Stimulated activated CD4-positive, alpha-beta T cell treated with anti-CD3 and anti-CD28 coated beads, Interleukin-2, amount 100 ng/mL, for 4 hours (primary cell): ENCODE measurements at regions not wholly inside any gene's neighbourhood (a gene's known extent, or its start where the extent isn't known, plus 50 kb on each side); places are given as distances from the start of the nearest gene placed in this dataset.

ENCODE experiments used
- DNase-seq: peaks from one replicate; pipeline ENCODE4 v3.0.0-alpha.2; 2020; ENCODE audit warnings: low read depth

DNA sequence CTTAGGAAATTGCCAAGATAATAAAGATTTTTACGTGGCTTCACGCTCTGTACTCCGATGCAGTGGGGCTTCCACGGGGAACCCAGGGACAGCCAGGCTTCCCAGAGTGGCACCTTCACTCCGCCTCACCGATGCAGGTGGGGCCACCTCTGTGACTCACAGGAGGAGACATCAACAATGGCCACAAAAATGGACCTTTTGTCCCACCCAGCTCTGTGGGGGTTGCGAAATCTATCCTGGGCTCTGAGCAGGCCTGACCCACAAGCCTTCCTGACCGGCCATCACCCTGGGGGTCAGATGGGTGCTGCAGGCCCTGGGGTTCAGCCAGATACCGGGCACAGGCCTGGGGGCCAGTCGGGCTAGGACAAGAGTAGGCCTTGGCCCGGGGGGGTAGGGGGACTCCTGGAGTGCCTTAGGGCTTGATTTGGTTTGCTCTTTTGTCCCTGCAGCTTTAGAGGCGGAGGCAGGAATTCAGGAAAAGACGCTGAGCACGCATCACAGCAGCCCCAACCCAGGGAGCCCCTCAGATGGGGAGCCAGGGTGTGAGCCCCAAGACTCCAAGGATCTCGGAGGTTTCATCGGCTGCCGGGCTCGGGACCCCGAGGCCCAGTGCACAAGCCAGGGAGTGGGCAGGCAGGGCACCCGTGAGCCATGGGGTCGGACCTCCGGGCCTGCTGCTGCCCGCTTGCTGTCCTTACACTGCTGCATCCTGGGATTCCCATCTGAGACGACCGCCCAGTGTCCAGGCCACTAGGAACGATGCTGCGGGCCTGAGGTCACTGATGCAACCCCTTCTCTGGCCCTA is 136.5 kb upstream of the NKX1-1 start:
- no peak for DNase-seq

DNA sequence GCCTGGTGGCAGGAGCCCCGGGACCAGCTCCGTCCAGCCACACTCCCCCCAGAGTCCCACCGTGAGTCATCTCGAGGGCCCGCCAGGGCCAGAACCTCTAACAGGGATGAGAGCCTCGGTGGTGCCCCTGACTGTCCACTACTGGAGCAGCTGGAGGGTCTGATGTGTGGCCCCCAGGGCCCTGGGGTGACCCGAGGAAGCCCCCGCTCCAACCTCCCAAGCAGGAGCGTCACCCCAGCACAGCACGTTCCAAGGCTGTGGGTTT is 135.9 kb upstream of the NKX1-1 start:
- no peak for DNase-seq

DNA sequence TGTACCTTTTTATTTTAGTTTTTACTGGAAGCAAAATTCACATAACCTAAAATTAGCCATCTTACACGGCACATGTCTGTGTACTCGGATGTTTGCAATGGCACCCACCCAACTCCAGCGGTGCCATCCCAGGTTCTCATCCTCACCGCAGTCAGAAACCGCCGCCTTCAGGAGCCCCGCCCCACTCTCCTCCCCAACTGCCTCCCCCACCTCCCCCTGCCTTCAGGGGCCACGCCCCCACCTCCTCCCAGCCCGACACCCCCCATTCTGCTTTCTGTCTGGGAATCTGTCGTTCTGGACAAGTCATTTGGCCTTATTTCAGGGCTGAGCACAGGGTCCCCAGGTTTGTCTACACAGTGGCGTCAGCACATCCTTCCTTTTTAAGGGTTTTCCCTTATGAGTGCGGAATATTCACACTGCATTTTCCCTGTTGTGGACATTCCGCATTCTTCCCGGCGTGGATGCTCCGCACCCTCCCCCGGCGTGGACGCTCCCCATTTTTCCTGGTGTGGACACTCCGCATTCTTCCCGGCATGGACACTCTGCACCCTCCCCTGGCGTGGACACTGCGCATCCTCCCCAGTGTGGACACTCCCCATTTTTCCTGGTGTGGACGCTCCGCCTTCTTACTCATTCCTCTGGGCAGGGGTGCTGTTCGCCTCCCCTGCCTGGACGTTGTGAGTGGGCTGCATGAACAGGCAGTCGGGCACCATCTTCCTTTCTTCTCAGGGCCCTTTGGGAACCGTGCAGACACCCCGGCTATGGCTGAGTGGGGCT is 135.4 kb upstream of the NKX1-1 start:
- DNase-seq = no peak

DNA sequence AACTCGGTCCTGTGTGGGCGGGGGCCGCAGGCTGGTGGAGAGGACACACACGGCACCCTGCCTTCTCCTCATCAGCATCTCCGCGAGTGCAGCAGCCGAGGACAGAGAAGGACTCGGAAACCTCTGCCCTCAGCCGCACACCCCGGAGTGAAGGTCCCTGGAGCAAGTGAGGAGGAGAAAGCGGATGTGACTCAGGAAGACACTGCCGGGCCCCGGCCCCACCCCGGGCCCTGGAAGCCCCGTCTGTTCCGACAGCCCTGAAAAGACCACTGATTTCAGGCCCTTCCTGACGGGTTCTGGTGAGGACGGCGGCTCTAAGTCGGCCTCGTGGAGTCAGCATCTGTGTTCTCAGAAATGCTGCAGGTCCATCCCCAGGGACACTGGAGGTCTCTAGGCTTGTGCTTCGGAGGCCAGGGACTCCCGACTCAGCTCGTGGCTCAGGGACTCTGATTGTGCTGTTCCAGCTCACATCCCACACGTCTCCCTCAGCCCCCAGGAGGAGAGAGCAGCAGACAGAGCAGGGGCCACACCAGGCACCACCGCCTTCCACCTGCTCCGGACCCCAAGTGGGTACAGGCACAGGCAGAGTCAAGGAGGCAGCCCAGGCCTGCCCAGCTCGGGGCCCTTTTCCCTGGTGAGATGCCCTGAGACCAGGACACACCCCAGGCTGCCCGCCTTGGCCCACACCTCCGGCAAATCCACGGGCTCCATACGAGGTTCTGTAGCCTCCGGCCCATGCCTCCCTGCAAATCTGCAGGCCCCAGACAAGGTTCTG is 134.5 kb upstream of the NKX1-1 start:
- DNase-seq = no peak

DNA sequence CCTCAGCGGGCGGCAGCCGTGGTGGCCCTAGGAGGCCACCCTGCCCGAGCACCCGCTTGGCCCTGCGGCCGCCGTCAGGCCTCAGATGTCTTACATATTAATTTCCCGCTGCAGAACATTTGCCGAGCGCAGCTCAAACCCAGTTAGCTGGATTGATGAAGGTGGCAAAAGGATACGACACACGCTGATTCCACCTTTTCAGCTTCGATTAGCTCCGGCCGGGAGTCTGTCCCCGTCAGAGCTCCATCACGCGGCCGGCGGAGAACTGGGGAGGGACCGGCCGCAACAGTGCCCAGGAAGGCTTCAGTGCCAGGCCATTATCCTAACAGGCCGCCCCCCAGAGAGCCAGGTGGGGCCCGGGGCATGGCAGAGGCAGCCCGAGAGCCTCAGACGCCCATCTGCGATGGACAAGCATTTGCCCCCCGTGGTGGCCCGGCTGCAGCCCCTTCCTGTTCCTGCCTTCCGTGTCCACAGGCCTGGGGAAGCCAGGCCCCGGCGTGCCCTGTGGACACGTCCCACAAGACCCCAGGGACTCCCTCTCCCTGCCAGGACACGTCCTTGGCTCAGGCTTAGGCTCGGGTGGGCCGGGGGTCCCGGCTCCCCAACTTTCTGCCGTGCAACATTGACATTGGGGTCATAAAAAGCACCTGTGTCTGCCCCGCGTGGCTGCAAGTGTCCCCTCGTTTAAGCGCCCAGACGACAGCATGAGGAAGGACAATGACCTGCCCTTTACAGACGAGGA is 133.8 kb upstream of the NKX1-1 start:
- no peak for DNase-seq

DNA sequence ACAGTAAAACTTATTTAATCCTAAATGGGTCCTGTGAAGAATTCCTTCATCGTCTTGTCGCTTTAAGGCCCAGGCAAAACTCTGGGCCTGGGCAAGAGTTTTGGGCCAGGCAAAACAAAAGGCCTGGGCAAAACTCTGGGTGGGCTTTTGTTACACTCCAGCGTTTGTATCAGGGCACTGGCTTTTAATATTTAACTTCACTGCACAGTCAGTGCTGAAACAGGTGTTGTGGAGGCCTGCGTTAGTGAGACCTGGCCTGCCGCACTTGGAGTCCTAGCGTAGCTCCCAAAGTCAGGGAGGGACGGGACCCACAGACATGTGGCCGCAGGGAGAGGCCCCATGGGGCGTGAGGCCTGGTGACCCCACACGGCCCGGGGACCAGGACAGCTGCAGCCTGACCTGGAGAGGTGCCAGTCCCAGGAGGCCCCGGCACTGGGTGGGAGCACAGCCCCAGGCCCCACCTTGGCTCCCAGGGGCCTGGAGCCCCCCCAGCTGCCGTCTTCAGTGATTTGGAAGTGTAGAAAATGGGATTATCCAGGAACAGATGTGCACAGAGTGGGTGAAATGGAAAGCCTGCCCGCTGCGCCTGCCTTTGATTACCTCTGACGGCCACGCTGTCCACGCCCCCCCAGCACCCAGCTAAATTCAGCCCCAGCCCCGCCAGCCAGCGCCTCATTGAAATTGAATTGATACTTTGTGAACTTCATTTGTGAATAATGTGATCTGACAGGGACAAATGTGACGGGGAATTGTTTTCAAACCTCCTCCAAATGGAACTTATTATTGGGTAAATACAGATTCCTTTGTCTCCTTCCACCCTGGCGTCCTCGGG is 132.9 kb upstream of the NKX1-1 start:
- no peak for DNase-seq

DNA sequence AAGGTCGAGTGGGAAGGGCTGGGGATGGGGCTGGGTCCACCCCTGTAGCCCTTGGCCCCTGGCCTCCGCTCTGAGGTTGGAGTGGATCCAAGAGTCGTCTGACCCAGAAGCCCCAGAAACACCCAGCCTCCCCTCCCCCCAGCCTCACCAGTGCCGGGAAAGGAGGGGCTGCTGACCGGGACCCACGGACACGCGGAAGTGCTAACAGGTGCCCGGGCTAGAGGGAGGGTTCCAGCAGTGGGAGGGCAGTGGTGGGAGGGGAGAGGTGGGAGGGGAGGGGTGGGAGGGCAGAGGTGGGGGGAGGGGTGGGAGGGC is 131.8 kb upstream of the NKX1-1 start:
- DNase-seq = no peak

DNA sequence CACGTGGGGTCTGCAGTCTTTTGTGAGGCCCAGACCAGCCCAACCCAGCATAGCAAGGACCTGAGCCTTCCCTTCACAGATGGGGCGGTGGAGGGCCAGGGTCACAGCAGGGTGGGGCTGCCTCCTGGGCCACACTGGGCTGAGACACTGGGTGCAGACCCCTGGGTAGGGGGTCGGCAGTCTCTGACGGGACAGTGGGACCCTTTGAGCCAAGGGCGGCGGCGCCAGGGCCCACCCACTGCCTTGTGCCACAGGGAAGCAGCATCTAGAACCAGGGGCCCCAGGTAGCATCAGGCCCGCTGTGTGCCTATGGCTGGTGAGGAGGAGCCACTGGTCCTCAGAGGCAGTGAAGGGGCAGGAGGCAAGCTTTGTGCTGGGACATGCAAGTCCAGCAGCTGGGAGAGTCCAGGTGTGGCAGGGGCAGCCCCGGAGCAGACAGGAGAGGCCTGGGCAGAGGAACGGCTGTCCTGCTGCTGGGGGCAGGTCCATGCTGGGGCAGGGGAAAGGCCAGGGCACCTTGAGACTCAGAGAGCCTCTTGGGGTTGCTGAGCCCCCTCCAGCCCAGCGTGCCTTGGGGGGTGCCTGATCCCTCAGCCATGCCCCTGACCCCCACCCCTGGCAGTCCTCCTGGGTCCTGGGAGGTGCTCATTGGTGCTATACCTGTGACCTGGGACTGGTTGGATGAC is 131.3 kb upstream of the NKX1-1 start:
- no peak for DNase-seq

DNA sequence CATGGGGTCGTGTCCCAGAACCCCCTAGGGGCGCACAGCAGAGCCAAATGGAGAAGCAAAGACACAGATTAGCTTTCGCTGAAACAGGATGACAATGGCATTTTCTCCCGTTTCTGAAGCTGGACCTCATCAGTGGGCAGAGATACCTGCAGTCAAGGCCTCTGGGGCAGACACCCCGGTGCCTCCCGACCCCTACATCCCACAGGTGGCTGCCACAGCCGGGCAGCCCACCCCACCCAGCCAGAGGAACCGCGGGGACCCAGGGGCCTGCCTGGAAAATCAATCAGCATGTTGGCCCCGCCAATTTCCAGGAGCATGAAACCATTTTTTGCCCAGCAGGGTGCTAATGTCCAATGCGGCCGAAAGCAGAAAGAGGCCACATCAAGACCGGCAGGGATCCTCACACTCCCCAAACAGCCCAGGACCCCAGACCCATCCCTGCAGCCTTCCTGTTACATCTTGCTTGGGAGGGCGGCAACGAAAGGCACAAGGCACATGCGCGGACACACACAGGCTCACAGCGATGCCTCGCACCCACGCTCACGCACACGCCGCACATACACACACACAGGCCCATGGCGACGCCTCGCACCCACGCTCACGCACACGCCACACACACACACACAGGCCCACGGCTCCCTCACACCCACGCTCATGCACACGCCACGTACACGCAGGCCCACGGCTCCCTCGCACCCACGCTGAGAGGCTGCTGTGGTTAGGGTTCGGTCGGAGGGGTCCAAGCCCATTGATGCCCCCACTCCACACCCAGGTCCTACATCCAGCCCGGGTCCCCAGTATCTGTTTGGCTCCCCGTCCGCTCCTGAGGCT is 130.6 kb upstream of the NKX1-1 start:
- no peak for DNase-seq

DNA sequence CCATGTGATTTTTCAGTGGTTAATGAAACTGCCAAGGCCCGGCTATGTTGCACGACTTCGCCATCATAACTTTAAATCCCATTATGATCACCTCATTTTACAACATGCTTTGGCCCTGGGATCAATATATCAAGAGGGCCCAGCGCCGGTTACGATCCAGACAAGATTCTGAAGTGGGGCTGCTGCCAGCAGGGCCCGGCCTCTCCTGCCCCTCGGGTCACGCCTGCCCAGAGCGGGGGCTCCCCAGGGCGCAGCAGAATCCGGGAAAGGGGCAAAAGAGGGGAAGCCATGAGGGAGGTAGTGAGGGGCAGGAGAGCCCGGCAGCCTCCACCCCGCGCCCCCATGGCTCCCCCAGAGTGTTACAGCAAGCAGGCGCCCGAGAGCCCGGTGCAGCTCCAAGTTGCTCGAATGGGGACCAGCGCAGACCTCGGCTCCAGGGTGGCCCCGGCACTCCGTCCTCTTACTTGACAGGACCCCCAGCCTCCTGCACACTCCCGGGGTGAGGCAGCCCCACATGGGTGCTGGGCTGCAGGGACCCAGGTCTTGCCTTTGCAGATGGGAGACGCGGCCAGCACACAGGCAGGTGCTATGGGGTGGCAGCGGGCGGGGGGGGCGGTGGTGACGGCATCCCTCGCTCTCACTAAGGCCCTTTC is 129.8 kb upstream of the NKX1-1 start:
- no peak for DNase-seq

DNA sequence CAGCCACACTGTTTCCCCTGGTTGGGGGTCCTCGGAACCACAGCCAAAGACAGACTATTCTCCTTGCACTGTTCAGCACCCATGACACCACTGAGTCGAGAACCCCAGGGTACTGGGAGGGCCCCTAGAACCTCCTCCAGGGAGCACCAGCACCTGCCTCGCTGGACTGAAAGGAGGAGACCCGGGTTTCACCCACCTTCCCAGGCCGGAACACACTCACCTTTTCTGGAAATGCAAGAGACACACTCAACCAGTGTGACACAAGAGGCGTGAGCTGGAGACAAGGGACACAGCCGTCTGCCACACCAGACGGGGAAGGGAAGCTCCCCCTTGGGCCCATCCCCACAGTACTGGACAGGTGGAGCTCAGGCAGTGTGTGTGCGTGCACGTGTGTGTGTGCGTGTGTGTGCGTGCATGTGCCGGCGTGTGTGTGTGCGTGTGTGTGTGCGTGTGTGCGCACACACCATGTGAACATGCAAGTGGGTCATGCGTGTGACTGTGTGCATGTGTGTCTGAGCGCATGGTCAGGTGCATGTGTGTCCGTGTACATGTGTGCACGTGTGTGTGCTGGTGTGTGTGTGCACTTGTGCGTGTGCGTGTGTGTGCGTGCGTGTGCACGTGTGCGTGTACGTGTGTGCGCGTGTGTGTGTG is 128.8 kb upstream of the NKX1-1 start:
- no peak for DNase-seq

DNA sequence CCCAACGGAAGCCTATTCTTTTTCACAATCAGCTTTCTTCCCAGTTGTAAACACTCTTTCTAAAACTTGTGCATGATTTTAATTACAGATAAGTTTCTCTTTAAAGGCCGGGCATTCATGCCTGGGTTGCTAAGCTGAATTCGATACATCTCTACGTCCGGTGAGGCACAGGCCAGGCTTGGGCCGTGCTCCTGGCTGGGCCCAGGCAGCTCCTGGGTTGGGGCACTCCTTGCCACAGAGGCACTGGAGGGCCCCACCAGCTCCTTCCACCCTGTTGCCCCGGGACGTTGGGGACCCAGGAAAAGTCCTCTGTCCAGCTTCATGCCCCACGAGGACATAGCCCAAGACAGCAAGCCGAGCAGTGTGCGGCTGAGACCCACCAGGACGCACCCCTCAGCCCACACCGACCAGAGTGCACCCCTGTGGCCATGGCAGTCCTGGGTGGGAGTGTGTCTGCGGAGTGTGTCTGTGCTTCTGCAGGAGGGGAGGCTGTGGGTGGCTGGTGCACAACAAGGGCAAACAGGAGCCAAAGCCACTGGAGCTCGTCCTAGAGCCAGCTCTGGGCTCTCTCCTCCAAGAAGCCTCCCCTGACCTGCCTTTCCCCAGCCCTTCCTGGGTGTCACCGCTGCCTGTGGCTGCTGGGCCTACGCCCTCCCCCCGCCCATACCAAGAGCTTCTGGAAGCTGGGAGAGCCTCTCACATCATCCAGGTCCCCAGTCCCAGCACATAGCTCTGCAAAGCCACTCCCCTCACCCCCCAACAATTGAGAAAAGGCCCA is 128.0 kb upstream of the NKX1-1 start:
- no peak for DNase-seq

DNA sequence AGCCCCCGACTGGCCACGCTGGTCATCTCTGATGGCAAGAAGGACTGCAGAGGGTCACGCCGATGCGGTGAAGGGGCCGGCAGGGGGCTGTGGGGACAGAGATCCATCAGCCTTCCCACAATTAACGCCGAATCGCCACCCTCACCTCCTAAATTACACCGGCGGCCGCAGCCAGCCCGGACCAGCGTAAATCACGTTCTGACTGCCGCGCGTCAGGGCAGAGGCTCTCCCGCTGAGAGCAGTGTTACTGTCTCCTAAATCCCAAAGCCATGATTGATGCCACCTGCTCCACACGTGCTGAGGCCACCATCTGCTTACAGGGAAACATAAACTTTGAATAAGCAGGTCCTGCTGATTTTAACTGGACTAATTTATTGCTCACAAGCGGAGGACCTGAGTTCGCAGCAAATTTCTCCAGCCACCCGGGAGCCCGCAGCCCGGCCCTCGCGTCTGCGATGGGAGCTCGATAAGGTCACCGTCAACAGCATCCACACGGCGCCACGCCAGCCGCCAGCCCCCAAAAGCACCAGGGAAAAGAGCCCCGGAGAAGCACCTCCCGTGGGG is 127.3 kb upstream of the NKX1-1 start:
- DNase-seq = no peak

DNA sequence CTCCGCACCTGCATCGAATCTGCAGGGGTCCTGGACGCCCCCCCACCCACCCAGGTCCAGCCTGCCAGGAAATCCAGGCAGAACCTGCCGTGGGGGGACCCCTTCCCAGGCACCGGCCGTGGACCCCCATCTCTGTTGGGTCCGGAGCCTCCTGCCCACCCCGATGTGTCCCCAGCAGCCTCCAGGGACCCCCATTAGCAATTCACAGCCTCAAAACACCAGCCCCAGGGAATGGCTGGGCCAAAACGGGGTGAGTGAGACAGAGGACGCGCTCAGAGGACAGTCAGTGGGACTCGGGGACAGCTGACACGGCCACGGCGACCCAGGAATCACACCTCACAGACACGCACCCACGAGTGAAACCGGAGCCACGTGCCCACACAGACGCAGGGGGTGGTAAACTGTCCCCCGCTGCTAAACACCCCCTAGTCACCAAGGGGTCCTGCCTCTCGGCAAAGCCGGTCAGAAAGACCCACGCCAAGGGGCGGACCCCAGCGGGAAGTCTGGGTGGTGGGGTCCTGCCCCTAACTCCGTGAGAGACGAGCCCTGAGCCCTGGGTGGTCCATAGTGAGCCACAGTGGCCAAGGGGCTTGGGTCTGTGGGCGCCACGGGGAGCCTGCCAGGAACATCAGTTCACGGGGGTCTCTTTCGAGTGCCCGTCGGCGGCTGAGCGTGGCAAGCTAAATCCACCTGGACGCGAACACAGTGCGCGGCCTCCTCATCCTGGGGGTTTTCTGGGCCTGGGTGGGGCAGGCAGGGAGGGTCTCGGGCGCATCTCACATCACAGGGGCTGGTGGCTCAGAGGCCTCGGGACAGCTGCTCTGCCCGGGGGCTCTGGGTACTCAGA is 126.5 kb upstream of the NKX1-1 start:
- DNase-seq = no peak

DNA sequence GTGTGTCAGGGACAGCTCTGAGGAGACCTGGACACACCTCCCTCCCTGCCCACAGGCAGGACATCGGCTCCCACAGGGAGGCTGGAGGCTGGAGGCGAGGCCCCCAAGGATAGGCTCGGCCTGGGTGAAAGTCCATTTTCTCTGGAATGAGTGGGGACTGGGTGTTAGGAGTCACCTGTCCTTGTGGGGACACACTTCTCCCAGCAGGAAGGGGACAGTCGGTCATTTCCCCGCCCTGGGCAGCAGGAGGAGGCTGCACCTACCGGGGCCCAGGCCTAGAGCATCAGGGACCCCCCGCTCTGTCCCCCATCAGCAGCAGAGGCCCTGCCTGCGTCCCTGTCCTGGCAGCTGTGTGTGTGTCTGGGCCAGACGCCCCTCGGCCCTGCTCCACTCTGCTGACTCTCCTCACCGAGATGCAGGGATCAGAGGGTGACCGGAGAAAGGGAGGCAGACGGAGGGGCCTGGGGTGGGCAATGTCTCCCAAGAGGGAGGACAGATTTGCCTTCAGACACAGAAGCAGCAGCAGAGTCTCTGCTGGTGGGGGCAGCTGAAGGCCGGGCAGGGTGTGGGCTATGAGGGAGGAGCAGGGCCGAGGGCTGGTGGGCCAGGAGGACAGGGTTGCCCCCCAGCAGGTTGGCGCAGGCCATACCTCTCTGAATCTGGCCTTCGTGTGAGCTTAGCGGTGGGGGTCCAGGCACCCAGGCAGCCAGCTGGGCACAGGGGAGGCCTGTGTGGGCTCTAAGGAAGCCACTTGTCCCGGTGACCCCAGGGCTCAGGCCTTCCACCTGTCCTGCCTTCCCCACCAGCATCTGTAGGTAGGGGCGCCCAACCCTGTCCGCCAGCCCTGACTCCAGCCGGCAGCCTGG is 125.7 kb upstream of the NKX1-1 start:
- no peak for DNase-seq

DNA sequence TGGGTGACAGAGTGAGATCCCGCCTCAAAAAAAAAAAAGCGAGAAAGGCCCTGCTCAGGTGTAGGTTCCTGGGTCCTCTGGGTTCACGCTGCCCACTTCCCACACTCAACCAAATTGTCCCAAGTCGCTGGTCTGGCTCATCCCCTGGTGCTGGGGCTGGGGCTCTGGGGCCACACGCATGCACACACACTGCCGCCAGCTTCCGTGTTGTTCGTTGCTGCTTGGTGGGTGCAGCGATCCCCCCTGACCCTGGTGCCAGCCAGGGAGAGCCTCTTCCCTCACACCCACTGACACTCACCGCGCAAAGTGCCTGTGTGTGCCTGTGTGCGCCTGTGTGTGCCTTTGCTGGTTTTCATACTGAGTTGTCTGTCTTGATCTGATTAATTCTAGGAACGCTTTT is 124.1 kb upstream of the NKX1-1 start:
- DNase-seq = no peak
